A549 (cell line): ENCODE measurements at regions not wholly inside any gene's neighbourhood (a gene's known extent, or its start where the extent isn't known, plus 50 kb on each side); places are given as distances from the start of the nearest gene placed in this dataset.

Source experiments
- CHD4 ChIP-seq: fragments of 200-600 bp; sonication (generic); IDR thresholded peaks from 2 replicates; pipeline ENCODE4 v1.6.1; 2016; ENCODE audit warnings: antibody characterized with exemption, mild to moderate bottlenecking, borderline replicate concordance
- EP300 ChIP-seq, 2 experiments: fragments of >200 bp; sonication (Bioruptor Twin); formaldehyde crosslinking; IDR thresholded peaks; 2 replicates in 1 of 2; 3 replicates in 1 of 2; pipeline ENCODE4 v1.6.1; 2016 to 2017
- FOSL2 ChIP-seq, 2 experiments: fragments of 450-650 bp in 1 of 2; fragments of >200 bp in 1 of 2; sonication (Bioruptor Twin) in 1 of 2; formaldehyde crosslinking; IDR thresholded peaks; 2 replicates each; pipeline versions ENCODE4 v1.5.0 to v1.6.1; 2016 to 2020; ENCODE audit warnings: mild to moderate bottlenecking in 1 of 2, moderate library complexity in 1 of 2
- HDAC2 ChIP-seq: fragments of 200-600 bp; sonication (generic); IDR thresholded peaks from 2 replicates; pipeline ENCODE4 v1.6.1; 2016
- JUNB ChIP-seq: fragments of >200 bp; sonication (Bioruptor Twin); formaldehyde crosslinking; IDR thresholded peaks from 2 replicates; pipeline ENCODE4 v1.6.1; 2016
- POLR2A ChIP-seq: IDR thresholded peaks from 2 replicates; pipeline ENCODE4 v1.6.1; 2012; ENCODE audit warnings: mild to moderate bottlenecking, low read length
- RCOR1 ChIP-seq: fragments of 150-350 bp; IDR thresholded peaks from 2 replicates; pipeline ENCODE4 v1.6.1; 2014; ENCODE audit warnings: antibody characterized with exemption, low read length, low read depth
- RNF2 ChIP-seq: fragments of 200-600 bp; sonication (generic); IDR thresholded peaks from 2 replicates; pipeline ENCODE4 v1.6.1; 2016; ENCODE audit warnings: low read depth, mild to moderate bottlenecking, antibody characterized with exemption, moderate library complexity, borderline replicate concordance
- TF ChIP-seq, protein P1 (sequence below): fragments of >200 bp; sonication (Bioruptor Twin); formaldehyde crosslinking; IDR thresholded peaks from 3 replicates; pipeline ENCODE4 v1.5.1; 2016

GRCh38 chr7:46723003-46723402 is 801.9 kb upstream of the IGFBP3 start:
- no peak for TF ChIP-seq RCOR1
- TF ChIP-seq, protein P1, sequence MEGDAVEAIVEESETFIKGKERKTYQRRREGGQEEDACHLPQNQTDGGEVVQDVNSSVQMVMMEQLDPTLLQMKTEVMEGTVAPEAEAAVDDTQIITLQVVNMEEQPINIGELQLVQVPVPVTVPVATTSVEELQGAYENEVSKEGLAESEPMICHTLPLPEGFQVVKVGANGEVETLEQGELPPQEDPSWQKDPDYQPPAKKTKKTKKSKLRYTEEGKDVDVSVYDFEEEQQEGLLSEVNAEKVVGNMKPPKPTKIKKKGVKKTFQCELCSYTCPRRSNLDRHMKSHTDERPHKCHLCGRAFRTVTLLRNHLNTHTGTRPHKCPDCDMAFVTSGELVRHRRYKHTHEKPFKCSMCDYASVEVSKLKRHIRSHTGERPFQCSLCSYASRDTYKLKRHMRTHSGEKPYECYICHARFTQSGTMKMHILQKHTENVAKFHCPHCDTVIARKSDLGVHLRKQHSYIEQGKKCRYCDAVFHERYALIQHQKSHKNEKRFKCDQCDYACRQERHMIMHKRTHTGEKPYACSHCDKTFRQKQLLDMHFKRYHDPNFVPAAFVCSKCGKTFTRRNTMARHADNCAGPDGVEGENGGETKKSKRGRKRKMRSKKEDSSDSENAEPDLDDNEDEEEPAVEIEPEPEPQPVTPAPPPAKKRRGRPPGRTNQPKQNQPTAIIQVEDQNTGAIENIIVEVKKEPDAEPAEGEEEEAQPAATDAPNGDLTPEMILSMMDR, result no peak
- TF ChIP-seq FOSL2 (IDR thresholded peaks at IDR 0.05), result no peak
- no peak for TF ChIP-seq FOSL2 (CRISPR knock-in tag; IDR thresholded peaks at IDR 0.05)
- TF ChIP-seq JUNB, result no peak
- no peak for TF ChIP-seq HDAC2
- no peak for TF ChIP-seq CHD4
- no peak for TF ChIP-seq EP300 (IDR thresholded peaks at IDR 0.05)
- TF ChIP-seq POLR2A, result no peak
- no peak for TF ChIP-seq RNF2
